HG02938 (cell line): ENCODE measurements at regions not wholly inside any gene's neighbourhood (a gene's known extent, or its start where the extent isn't known, plus 50 kb on each side); places are given as distances from the start of the nearest gene placed in this dataset.

ENCODE experiments used
- ATAC-seq: cut with Tn5 transposase; IDR thresholded peaks from one replicate; pipeline ENCODE4 v1.9.1; 2021; ENCODE audit warnings: mild to moderate bottlenecking, moderate library complexity; ENCODE audit not compliant: unreplicated experiment

DNA sequence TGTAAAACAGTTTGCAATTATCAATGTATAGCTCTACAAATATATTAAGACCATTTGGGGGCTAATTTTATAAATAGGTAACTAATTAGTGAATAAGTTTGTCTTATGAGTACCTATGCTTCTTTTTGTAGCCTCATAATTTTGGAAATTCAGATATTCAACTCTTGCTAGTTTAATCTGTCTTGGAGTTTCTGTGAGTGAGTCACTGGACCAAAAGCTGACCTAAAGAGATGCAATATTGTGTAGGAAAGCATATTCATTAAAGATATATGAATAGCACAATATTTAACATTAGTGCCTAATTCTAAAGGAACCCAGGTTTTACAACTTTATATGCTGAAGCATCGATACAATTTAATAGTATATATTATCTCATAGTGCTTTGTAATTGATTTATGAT is 161.3 kb upstream of the PCDH18 start:
- ATAC-seq = no peak

DNA sequence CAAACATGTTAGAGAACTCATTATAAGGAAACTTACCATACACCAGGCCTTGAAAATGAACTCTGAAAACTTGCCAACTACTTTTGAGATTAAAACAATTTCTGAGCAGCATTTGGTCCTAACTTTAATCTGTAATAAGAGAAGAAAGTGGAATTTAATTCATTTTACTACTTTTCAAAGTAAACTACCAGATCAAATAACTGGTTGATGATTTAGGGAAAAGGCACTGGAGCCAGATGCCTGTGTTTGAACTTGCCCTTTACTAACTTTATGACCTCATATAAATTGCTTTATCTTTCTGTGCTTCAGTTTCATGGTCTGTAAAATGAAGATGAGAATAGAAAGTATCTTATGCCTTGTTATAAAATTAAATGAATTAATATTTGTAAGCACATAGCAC is 159.9 kb upstream of the PCDH18 start:
- ATAC-seq = no peak

DNA sequence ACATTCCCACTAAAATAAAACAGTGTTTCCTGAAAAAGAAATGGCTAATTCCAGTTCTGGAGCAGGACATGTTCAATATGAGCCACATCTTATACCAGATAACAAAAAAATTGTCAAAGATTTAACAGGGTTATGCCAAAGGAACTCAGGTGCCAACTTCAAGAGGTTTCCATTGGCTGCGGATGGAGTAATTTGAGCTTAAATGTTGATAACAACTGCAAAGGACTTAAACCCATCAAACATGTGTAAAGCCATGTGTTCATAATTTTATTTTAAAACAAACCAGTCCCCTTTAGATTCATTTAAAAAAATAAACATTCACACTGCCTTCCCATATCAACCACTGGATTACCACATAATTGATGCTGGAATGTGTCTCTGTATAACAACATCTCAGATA is 156.4 kb upstream of the PCDH18 start:
- no peak for ATAC-seq

DNA sequence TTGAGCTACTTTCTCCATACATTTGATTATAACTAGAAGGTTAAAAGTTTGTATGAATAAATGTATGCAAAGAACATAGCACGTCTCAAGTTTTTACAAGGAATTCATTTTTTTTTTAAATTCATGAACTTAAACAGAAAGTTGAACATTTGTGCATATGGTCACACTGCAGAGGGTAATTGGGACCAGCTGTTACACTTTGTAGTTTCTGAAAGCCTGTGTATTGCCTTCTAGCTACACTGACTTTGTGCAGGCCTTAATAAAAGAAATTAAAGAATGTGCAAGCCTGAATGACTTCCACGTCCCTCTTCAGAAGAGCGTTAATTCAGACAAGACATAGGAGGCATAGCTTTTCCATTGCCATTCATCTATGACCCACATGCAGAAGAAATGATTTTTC is 153.1 kb upstream of the PCDH18 start:
- ATAC-seq = no peak

DNA sequence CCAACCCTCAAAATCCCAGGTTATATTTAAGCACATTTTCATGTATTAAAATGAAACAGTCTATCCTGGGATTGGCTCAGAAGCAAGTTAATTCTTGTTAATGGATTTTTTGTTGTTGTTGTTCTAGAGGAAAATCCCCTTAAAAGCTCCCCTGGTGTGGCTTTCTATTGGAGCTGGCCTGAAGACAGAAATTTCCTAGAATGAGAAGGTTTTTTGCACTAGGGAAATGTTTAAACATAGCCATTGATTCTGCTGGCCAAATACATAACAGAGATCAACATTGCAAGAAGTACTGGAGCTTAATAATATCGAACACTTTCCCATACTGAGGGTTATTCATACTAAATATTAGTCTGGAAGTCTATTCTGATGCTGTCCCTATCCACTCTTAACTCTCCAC is 148.8 kb upstream of the PCDH18 start:
- ATAC-seq = no peak

DNA sequence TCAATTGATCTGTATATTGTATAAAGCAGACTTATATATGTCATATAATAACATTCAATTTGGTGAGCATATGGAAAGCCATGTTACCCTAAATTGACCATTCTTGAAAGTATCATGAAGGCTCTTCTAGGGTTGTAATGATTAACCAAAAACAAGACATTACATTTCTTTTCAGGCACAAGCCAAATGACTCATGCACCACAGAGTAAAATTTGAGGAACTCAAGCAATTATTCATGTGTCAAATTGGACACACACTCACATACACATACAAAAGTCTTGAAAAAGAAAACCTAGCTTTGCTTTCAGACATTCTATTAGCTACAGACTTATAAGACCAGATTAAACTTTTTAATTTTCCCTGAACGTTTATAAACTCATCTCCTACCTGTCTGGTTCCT is 146.5 kb upstream of the PCDH18 start:
- peak; percentile 90 for ATAC-seq

DNA sequence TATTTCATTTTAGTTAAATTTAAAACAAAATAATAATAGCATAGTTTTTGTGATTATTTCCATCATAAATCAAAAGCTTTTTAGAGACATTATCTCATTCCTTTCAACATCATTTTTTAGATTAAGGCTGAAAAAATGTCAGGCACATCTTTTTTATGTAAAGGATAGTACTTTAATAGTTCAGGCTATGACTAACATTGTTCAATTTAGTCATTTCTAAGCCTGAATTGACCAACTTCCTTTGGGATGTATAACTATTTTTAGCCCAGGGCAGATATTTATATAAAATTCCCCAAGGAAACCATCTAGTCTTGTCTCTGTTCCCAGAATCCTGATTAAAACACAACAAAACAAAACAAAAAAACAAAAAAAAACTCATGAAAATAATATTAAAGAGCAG is 145.6 kb upstream of the PCDH18 start:
- ATAC-seq = no peak

DNA sequence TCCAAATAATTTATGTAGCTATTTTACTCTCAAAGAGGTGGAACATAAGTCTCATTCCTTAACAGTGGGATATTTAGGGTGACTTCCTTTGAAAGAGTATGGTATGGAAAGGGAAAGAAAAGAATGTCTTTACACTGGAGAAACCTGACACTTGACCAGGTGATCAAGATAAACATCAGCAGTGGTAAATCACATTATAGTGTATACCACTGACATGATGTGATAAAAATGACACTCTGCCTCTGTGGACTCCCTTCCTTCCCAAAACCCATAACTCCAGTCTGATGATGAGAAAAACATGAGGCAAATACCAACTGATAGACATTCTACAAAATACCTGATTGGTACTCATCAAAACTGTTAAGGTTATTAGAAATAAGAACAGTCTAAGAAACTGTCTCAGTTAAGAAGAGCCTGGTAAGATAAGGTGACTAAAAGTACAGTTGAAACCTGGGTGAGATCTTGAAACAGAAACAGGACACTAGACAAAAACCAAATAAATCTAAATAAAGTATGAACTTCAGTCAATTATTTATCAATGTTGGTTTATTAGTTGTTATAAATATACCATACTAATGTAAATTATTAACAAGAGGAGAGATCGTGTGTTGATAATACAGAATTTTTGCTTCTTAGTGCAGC is 144.2 kb upstream of the PCDH18 start:
- ATAC-seq = peak; percentile 49

DNA sequence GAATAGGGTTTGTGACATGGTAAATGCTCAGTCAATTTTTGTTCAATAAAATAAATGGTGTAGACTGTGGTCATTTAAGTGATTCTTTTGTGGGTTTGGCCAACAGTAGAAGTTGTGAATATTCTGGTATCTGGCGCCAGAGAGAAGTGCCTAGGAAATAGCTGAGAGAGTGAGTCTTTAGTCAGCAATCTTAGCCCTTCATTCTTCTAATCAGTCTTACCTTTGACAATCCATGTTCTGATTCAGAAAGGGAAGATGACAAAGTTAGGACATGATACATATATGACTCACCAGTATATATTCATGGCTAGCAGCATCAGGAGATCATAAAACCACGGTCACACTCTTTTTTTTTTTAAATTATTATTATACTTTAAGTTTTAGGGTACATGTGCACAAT is 141.8 kb upstream of the PCDH18 start:
- no peak for ATAC-seq

DNA sequence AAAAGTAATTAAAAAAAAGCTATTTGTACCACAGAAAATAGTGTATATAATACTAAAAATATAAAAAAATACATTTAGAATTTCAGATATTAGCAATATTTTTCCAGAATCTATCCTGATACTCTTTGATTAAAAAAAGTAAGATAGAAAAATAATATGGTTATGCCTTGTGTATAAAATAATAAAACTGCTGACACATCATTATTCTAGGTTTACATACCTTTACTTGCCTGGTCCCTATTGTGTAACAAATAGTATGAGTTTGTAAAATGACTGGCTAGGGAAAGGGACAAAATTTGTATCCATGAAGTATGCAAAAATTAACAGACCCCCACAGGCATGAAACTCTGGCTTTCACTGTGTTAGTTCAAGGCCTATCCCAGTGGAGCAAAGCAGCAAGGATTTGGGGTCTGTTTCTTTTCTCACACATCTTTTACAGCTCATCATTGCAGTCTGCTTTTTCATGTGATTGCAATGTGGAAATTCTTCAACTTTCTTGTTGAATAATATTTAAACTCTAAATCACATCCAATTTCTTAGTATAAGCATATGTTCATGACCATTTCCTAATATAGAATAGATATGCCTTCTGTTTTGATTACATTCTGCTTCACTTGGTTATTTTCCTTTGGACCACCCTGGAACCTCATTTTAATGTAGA is 136.7 kb upstream of the PCDH18 start:
- ATAC-seq = no peak

DNA sequence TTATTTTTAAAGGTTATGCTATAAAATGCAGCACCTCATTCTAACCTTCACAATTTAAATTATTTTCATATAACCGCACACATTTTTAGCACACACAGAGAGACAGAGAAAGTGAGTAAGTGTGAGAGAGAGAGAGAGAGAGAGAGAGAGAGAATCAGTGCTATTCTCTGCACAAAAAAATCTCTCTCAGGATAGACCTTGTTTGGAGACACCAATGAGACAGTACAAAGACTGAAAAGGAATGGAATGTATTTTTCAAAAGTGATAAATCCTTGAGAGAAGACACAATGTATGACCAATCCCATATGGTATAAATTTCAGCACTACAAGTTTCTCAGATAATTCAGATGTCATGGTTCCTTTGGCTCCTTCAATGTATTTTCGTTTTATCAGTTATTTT is 132.1 kb upstream of the PCDH18 start:
- no peak for ATAC-seq

DNA sequence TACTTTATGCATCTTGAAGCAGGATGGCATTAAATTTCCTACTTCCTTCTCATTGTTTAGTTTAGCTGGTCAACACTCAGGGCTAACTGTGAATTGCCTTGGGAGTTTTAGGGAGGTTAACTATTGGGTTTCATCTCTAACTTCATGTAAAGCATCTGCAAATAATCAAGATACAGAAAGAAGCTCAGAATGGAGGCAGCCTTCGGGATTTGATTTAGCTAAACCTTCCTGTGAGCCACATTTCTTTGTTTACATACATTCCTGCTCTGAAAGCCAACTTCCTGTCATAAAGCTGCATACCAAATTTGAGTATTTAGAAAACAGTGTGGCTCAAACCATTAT is 131.7 kb upstream of the PCDH18 start:
- ATAC-seq = no peak

DNA sequence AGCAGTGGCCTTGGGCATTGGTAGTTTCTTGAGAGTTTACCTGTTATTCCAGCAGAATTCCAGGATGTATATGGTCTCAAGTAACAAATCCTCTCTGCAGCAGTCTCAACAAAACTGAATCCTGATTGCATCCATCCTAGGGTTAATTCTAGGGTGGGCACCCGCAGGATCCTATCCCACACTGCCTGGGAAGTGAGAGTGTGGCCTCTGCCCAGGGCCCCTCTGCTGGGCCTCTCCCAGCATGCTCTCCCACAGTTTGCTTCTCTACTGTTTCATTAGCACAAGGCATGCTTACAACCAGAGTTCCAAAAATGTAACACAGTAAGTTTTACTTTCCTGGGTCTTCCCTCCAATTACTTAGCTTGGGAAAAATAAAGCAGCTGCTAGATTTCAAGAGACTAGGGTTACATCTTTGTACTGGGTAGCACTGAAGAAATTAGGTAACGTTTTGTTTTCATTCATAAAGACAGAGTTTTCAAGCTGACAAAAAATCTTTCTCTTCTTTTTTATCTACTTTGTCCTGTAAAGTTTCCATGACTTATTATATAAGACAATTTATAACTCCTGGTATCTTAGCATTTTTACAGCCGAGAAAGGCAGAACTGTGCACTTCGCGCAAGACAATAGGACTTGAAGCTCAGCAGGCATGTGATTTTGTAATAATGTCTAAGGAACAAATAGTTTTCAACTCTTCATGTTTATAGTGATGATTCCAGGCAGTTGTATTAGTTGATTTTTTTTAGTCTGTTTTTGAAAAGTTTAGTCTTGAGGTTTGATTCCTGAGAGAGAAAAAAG is 131.2 kb upstream of the PCDH18 start:
- no peak for ATAC-seq

DNA sequence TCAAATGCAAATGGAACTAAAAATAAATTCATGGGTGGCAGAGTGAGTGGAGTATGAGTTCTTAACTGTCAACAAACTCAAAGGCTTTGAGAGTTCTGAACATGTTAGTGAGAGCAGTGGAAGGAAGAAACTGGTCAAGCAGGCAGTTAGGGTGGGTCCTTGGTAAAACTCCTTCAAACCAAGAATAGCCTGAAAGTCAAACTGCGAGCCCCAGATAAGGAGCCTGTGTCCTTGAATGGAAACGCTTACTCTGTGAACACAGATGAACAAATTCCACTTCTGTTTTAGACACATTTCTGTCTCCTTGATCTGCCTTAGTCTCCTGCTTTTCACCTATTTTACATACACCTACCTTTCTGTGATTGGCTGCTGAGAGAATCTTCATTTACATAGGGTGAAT is 129.4 kb upstream of the PCDH18 start:
- ATAC-seq = no peak

DNA sequence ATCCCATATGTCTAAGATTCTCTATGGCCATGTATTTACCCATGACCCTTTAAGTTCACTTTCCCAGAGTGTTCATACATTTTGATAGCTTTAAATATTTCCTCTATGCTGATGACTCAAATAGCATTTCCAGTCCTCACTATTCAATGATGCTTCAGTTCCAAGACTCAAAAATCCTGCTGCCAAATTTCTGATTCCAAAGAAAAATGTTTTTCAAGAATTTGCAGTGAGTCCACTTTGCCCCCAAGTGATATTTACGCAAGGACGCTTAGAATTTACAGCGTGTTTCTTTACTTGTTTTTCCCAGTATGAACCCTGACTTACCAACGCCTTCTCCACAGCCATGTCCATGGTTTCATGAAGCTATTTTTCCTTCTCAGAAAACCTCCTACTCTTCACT is 127.9 kb upstream of the PCDH18 start:
- ATAC-seq = no peak

DNA sequence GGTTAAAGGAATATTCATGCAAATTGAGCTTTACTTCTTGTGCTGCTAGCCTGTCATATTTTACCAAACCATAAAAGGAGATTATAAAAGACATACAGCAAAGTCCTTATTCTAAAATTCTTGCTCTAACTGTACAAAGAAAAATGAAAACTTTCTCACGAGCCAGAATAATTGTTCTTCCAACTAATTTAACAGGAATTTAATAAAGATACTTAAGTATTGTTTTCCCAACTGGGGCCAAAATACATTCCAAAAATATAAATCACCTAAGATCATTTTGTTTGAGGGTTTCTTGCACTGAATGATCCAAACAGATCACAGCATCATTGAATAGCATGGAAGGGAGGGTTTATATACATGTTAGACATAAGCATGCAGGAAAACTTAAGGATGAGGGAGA is 127.1 kb upstream of the PCDH18 start:
- no peak for ATAC-seq

DNA sequence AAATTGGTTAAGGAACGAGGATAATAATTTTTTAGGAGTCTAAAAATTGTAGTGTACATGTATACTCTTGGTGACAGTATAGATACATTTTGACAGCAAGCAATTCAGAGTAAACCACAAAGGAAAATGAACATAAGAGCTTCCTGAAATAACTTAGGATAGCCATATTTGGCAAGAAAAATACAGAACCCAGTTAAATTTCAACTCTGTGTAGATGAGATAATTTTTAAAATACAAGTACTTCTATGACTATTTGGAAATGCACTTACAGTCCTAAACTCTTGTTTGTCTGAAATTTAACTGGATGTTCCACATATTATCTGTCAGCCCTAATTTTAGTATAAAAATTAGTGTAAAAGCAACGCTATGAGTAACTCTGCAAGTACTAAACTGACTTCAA is 124.4 kb upstream of the PCDH18 start:
- ATAC-seq = no peak

DNA sequence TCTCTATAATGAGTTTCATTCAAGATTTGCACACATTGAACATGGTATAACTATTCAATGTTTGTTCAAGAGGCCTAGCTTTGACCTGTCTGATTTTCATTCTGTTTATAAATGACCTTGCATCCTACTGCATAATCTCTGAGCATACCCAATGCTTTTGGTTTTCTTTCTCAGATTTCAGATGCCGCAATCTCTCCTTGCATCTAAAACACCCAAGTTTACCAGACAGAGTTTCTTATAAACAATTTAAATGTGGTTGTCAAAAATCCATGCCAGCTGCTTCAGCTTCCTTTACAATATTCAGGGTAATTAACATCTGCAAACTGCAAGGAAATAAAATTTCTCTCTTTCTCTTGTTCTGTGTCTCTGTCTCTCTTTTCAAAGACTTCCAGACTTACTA is 123.0 kb upstream of the PCDH18 start:
- no peak for ATAC-seq

DNA sequence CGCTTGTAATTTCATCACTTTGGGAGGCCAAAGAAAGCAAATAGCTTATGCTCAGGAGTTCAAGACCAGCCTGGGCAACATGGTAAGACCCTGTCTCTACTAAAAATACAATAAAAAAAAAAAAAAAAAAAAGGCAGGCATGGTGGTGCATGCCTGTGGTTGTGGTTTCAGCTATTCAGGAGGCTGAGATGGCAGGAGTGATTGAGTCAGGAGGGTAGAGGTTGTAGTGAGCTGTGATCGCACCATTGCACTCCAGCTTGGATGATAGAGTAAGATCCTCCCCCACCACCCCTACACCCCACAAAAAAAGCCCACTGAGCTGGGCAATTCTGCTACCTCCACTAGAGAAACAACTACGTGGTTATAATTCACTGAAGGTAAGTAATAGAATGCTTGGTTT is 118.8 kb upstream of the PCDH18 start:
- ATAC-seq = no peak

DNA sequence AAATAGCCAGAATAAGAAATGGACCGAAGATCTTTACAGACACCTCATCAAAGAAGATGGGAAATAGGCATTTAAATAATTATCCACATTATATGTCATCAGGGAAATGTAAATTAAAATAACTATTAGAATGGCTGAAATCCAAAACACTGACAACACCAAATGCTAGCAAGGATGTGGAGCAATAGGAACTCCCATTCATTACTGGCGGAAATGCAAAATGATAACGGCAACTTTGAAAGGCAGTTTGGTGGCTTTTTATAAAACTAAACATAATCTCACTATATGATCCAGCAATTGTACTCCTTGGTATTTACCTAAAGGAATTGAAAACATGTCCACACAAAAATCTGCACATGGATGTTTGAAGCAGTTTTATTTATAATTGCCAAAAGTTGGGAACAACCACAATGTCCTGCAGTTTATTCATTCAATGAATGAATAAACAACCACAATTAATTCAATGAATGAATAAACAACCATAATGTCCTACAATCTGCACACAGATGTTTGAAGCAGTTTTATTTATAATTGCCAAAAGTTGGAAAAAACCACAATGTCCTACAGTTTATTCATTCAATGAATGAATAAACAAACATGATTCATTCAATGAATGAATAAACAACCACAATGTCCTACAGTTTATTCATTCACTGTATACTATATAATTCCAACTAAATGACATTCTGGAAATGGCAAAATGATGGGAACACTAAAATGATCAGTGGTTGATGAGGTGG is 117.6 kb upstream of the PCDH18 start:
- no peak for ATAC-seq

DNA sequence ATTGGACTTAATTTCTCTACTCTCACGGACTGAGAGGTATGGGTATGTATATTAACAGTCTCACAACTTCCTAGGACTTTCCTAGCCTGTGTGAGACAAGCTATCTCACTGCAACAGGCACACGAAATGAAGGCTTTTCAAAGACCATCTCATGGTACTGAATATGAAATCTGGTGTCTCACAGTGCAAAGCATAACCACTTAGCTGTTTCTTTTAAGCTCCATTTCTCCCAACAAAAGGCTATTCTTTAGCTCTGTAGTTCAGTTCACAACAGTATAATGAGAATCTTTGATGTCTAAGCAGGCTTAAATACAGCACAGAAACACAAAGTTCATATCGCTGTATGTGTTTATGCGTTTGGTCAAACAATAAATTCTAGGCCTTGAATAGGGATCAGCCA is 116.2 kb upstream of the PCDH18 start:
- ATAC-seq = no peak

DNA sequence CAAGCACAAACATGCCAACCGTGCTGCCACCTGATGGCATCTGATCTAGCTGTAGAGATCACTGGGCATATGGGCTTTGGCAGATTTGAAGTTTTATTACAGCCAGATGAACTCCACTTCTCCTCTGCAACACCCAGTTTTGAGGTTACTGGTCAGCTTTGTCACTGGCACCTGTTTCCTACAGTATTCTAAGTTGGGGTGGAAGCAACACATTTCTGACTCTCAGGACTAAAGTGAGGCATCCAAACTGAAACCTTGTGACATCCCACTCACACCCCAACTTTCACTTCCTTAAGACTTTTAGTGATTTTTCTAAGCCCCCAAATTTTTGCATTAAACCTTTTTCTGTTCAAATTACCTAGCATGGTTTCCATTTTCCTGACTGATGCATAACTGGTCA is 115.1 kb upstream of the PCDH18 start:
- peak; percentile 94 for ATAC-seq
